OCI-LY3 (cell line): ENCODE measurements at regions not wholly inside any gene's neighbourhood (a gene's known extent, or its start where the extent isn't known, plus 50 kb on each side); places are given as distances from the start of the nearest gene placed in this dataset.
"Not testable (repeated sequence)": the region's sequence is repeated elsewhere in the genome, so short reads cannot be mapped to it uniquely, and the experiment has no call there.

Experiments
- H2AFZ ChIP-seq: fragments of 200-600, 300-600 bp; shearing (Covaris generic); 2 replicates; pipeline ENCODE4 v1.6.0; 2014; ENCODE audit warnings: antibody characterized with exemption, low read depth, low read length
- H3K27ac ChIP-seq: fragments of 200-600, 300-600 bp; sonication (generic); 2 replicates; pipeline ENCODE4 v1.5.1; 2014; ENCODE audit warnings: mild to moderate bottlenecking, low read length, moderate library complexity, mixed read lengths
- H3K27me3 ChIP-seq: fragments of 200-600, 300-600 bp; sonication (generic); 2 replicates; pipeline ENCODE4 v1.6.1; 2014; ENCODE audit warnings: low read depth, low read length, mixed read lengths
- H3K36me3 ChIP-seq: fragments of 200-600, 300-600 bp; sonication (generic); replicated peaks from 2 replicates; pipeline ENCODE3; 2014; ENCODE audit warnings: low read depth, low read length, mixed read lengths
- H3K4me1 ChIP-seq: fragments of 300-600, 200-600 bp; sonication (generic); 2 replicates; pipeline ENCODE4 v1.6.1; 2014; ENCODE audit warnings: low read length, mixed read lengths
- H3K4me2 ChIP-seq: fragments of 200-600, 300-600 bp; sonication (generic); 2 replicates; pipeline ENCODE4 v1.6.1; 2014; ENCODE audit warnings: low read length, mixed read lengths
- H3K4me3 ChIP-seq: fragments of 300-600, 200-600 bp; sonication (generic); 2 replicates; pipeline ENCODE4 v1.5.1; 2014; ENCODE audit warnings: antibody characterized with exemption, mild to moderate bottlenecking, low read length, moderate library complexity
- H3K79me2 ChIP-seq: fragments of 300-600, 200-600 bp; shearing (Covaris generic); 2 replicates; pipeline ENCODE4 v1.6.1; 2014; ENCODE audit warnings: mild to moderate bottlenecking, low read length, mixed read lengths
- H3K9ac ChIP-seq: fragments of 300-600, 200-600 bp; shearing (Covaris generic); 2 replicates; pipeline ENCODE4 v1.6.0; 2014; ENCODE audit warnings: mild to moderate bottlenecking, low read length, moderate library complexity
- H3K9me3 ChIP-seq: fragments of 200-600, 300-600 bp; shearing (Covaris generic); 2 replicates; pipeline ENCODE4 v1.6.1; 2014; ENCODE audit warnings: low read length, mixed read lengths; ENCODE audit not compliant: insufficient read depth
- H4K20me1 ChIP-seq: fragments of 200-600, 300-600 bp; sonication (generic); 2 replicates; pipeline ENCODE4 v1.6.1; 2016; ENCODE audit warnings: low read length, mixed read lengths; ENCODE audit not compliant: insufficient read depth
- CTCF ChIP-seq: fragments of 200-600, 300-600 bp; sonication (generic); IDR thresholded peaks from 2 replicates; pipeline ENCODE4 v1.5.1; 2014; ENCODE audit warnings: antibody characterized with exemption, low read length, low read depth
- EZH2phosphoT487 ChIP-seq: fragments of 200-600 bp; shearing (Covaris generic); IDR thresholded peaks from 2 replicates; pipeline ENCODE4 v1.6.1; 2018; ENCODE audit warnings: antibody characterized with exemption, mixed run types, low read depth

- not testable (repeated sequence) for H3K4me1 ChIP-seq, H3K27ac ChIP-seq, H2AFZ ChIP-seq, H3K4me2 ChIP-seq, H3K27me3 ChIP-seq, H3K9ac ChIP-seq, H3K36me3 ChIP-seq, H4K20me1 ChIP-seq, H3K9me3 ChIP-seq, H3K4me3 ChIP-seq, H3K79me2 ChIP-seq
Measured at GRCh38 chr5:158034586-158034985, 175.6 kb upstream of the CLINT1 start.

- Histone ChIP-seq H3K27me3 (no peaks in the 10 kb centered on the region), H3K4me2 (no peak overlapping the region), H3K27ac (no peak overlapping the region), H3K9ac (no peak overlapping the region), H3K79me2 (no peaks in the 10 kb centered on the region), H2AFZ (no peak overlapping the region), H3K36me3 (no peaks in the 10 kb centered on the region), H3K4me1 (no peaks in the 10 kb centered on the region), H3K9me3 (no peaks in the 10 kb centered on the region), H3K4me3 (no peak overlapping the region), H4K20me1 (no peaks in the 10 kb centered on the region)
- no peak for TF ChIP-seq EZH2phosphoT487
Measured at GRCh38 chr5:158033724-158034123, 174.8 kb upstream of the CLINT1 start.

- no peak overlapping the region for H3K27ac ChIP-seq
- TF ChIP-seq CTCF = no peak
- TF ChIP-seq EZH2phosphoT487 = no peak
Measured at GRCh38 chr5:158033076-158033475, 174.1 kb upstream of the CLINT1 start.

GRCh38 chr5:158032246-158032645, 173.3 kb upstream of the CLINT1 start:
- Histone ChIP-seq H3K27ac (no peak overlapping the region), H3K9me3 (no peaks in the 10 kb centered on the region), H2AFZ (no peak overlapping the region), H3K4me3 (no peak overlapping the region), H3K4me1 (no peaks in the 10 kb centered on the region), H3K4me2 (no peak overlapping the region), H3K27me3 (no peaks in the 10 kb centered on the region), H3K9ac (no peak overlapping the region), H3K36me3 (no peaks in the 10 kb centered on the region), H4K20me1 (no peaks in the 10 kb centered on the region), H3K79me2 (no peaks in the 10 kb centered on the region)
- TF ChIP-seq EZH2phosphoT487 = no peak
- TF ChIP-seq CTCF = no peak

More at GRCh38 chr5:158033076-158033475, 174.1 kb upstream of the CLINT1 start:
- Histone ChIP-seq H3K36me3 (no peaks in the 10 kb centered on the region), H3K4me3 (no peak overlapping the region), H3K79me2 (no peaks in the 10 kb centered on the region), H3K4me1 (no peaks in the 10 kb centered on the region), H3K4me2 (no peak overlapping the region), H3K9ac (no peak overlapping the region), H4K20me1 (no peaks in the 10 kb centered on the region), H3K27me3 (no peaks in the 10 kb centered on the region), H3K9me3 (no peaks in the 10 kb centered on the region), H2AFZ (no peak overlapping the region)

GRCh38 chr5:158027806-158028775, 169.1 kb upstream of the CLINT1 start:
- H3K27me3 ChIP-seq = no peaks in the 10 kb centered on the region
- H2AFZ ChIP-seq = no peak overlapping the region
- no peak overlapping the region for H3K9ac ChIP-seq
- TF ChIP-seq CTCF (no peak), EZH2phosphoT487 (no peak)
- H3K79me2 ChIP-seq = no peaks in the 10 kb centered on the region
- no peak overlapping the region for H3K27ac ChIP-seq
- no peak overlapping the region for H3K4me3 ChIP-seq
- no peaks in the 10 kb centered on the region for H3K9me3 ChIP-seq
- H3K4me1 ChIP-seq = no peaks in the 10 kb centered on the region
- H3K4me2 ChIP-seq = no peak overlapping the region
- no peaks in the 10 kb centered on the region for H3K36me3 ChIP-seq
- no peaks in the 10 kb centered on the region for H4K20me1 ChIP-seq
